RPMI8226 (cell line): ENCODE measurements at regions not wholly inside any gene's neighbourhood (a gene's known extent, or its start where the extent isn't known, plus 50 kb on each side); places are given as distances from the start of the nearest gene placed in this dataset.
"Not testable (repeated sequence)": the region's sequence is repeated elsewhere in the genome, so short reads cannot be mapped to it uniquely, and the experiment has no call there.

Experiments used
- DNase-seq: peaks from one replicate; pipeline ENCODE4 v3.0.0-alpha.2; 2015

GRCh38 chr20:12211361-12211760 lies 293.7 kb downstream of the BTBD3 start:
- no peak for DNase-seq

DNA sequence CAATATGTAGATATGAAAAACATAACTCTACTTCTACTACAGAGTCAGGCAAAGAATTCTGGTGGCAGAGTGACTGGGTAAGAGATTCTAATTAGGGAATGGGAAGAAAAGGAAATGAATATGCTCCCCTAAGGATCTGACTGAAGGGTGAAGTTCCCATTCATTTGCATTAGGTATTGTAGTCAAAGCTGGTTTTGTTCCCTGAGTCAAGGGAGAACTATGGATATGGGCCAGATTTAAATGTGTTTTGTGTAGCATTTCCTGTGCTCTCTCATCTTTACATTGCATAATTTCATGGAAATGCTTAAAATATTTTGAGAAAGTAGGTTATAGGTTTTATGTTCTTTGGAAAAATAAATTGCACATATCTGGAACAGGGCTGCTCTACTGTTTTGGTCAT lies 299.7 kb downstream of the BTBD3 start:
- DNase-seq, result no peak

- no peak for DNase-seq
Measured at GRCh38 chr20:12219798-12220197, 302.1 kb downstream of the BTBD3 start.

DNA sequence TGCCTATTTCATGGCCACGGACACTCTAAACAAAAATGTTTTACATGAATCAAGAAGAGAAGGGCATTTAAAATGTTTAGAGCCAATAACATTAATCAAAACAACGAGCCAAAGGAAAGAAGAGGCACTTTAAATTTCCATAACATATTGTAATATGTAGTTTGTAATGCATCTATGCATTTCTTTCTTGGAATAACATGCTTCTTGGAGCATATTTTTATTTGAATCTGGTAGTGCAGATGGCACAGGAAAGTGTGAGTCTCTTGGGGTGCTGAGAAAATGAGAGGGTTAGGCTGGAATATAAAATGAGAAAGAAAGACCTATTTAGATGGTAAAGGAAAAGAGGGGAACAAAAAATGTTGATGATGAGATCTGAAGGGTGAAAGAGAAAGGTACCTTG lies 305.4 kb downstream of the BTBD3 start:
- no peak for DNase-seq

GRCh38 chr20:12225898-12226297 lies 308.2 kb downstream of the BTBD3 start:
- no peak for DNase-seq

- no peak for DNase-seq
Measured at GRCh38 chr20:12229891-12230290, 312.2 kb downstream of the BTBD3 start.

DNA sequence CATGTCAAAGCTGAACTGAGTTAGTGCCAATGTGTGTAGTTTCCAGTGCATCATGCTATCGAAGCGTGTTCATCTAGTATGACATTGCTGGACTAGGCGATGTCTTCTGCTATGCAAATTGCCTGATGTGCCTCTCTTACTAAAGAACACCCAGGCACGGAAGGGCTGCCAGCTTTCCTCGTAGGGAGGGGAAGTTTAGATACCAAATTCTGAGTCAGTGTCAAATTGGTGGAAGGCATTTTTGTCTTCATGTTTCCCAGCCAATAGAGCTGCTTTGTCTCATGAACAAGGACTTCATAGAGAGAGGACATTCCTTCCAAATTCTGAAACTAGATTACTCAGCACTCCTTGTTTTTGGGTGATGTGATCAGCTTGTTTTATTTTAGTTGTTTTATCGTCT lies 320.1 kb downstream of the BTBD3 start:
- DNase-seq, result peak; percentile 15

- DNase-seq, result no peak
Measured at GRCh38 chr20:12241065-12241464, 323.4 kb downstream of the BTBD3 start.

DNA sequence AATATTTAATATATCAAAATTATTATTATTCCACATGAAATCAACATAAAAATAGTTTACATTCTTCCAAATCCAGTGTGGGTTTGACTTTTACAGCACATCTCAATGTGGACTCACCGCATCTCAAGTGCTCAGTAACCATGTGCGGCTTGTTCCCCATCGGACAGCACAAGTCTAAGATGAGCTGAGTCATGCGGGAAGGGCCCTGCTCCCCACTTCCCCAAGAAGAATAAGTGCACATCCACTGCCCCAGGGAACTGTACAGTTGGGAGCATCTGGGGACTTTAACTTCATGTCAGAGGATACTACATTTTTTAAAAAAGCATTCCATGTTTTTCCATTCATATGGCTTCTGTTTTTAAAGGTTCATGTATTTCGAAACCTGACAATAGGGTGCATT lies 325.6 kb downstream of the BTBD3 start:
- no peak for DNase-seq

- DNase-seq, result no peak
Measured at GRCh38 chr20:12248481-12248880, 330.8 kb downstream of the BTBD3 start.

DNA sequence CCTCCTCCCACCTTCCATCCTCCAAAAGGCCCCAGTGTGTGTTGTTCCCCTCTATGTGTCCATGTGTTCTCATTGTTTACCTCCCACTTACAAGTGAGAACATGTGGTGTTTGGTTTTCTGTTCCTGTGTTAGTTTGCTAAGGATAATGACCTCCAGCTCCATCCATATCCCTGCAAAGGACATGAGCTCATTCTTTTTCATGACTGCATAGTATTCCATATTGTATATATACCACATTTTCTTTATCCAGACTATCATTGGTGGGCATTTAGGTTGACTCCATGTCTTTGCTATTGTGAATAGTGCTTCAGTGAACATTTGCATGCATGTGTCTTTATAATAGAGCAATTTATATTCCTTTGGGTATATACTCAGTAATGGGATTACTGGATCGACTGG lies 333.0 kb downstream of the BTBD3 start:
- DNase-seq, result not testable (repeated sequence)

DNA sequence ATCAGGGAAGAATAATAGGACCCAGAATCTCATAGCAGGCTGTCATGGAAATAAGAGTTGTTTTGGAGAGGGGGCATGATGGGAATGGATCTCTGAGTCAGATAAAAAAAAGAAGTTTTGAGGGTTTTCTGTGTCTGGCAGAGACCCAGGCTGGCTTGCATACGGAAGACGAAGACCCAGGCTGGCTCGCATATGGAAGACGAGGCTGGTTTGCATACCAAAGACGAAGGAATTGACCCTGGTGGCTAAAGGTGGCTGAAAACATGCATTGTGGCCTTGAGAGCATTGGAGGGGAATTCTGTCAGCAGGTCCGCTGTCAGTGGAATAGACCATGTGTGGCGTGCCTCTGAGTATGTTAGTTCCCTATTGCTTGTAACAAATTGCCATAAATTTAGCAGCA lies 335.1 kb downstream of the BTBD3 start:
- DNase-seq, result no peak

DNA sequence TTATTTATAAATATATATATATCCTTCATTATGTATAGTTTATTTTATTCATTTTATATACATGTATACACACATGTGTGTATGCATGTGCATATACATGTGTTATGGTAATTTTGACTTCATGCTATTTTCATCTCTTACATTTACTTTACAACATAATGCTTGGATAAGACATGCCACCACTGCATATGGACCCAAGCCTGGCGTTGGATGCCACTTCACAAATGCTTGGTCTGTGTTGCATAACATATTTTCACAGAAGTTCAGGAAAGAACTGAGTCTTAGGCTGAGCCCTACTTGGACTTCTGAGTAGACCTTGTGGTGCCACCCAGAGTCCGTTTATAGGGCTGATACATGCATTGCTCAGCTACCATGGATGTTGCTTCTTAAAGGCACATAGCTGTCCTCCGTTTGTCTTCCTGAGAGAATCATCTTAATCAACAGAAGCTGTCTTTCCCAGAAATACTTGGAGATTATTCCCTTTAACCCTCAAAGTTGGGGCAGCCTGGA lies 337.8 kb downstream of the BTBD3 start:
- no peak for DNase-seq

- no peak for DNase-seq
Measured at GRCh38 chr20:12256806-12257205, 339.1 kb downstream of the BTBD3 start.

GRCh38 chr20:12262747-12263146 lies 345.1 kb downstream of the BTBD3 start:
- no peak for DNase-seq

DNA sequence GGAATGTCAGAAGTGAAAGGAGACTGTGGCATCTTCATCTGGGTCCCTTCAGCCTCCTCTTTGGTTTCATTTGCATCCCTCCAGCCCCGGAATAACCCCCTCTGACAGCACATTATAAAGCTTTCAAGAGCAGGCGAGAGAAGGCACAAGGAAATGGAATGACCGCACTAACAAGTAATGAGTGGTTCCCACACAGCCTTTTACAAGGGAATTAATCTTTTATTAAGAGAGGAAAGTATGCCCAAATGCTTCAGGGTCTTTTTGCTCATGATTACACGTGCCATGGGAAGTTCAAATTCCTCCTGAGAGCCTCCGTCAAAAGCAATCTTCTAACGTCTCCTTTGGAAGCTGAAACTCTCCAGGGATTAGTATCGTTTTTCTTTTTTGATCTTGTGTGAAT lies 347.0 kb downstream of the BTBD3 start:
- no peak for DNase-seq

DNA sequence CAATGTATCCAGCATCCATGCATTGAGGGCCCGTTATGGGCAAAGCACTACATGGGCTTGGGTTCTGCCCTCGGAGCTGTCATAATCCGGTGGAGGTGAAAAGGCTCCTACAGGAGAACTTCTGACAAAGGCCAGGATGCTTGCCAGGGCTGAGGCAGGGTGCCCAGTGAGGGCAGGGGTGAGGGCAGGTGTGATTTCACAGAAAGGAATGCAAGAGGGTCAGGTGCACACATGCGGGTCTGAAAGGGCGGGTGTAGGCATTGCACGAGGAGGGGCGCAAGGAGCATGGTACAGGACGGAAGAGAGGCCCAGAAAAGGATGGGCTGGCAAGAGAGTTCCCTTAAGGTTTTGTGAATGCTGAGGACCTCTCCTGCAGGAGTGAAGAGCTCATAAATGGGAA lies 348.0 kb downstream of the BTBD3 start:
- DNase-seq, result no peak

- DNase-seq, result no peak
Measured at GRCh38 chr20:12269579-12269978, 351.9 kb downstream of the BTBD3 start.

DNA sequence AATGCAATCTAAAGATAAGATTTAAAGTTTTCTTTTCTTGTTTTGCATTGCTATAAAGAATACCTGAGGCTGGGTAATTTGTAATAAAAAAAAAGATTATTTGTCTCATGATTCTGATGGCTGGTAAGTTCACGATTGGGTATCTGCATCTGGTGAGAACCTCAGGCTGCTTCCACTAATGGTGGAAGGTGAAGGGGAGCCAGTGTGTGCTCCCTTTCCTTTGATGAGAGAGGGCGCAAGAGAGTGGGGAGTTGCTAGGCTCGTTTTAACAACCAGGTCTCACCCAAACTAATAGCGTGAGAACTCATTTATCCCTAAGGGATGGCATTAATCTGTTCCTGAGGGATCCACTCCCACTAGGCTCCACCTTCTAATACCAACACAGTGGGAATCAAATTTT lies 353.2 kb downstream of the BTBD3 start:
- no peak for DNase-seq

DNA sequence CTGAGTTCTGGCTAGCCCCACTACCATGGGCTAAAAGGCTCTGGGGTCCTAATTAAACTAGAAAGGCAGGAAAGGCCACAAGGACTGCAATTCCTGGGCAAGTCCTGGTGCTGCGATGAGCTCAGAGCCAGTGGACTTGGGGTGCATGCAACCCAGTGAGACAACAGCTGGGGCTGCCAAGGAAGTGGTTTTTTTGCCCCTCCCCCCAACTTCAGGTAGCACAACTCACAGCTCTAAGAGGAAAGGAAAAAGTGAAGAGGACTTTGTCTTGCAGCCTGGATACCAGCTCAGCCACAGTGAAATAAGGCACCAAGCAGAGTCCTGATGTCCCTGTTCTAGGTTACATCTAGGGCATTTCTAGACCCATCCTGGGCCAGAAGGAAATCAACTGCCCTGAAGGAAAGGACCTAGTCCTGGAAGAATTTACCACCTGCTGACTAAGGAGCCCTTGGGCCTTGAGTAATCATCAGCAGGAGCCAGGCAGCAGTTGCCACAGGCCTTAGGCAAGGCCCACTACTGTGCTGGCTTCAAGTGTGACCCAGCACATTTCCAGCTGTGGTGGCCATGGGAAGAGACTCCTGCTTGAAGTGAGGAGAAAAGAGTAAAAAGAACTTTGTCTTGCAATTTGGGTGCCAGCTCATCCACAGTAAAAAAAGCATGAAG lies 358.4 kb downstream of the BTBD3 start:
- DNase-seq, result peak; percentile 27

- no peak for DNase-seq
Measured at GRCh38 chr20:12287575-12287974, 369.9 kb downstream of the BTBD3 start.

DNA sequence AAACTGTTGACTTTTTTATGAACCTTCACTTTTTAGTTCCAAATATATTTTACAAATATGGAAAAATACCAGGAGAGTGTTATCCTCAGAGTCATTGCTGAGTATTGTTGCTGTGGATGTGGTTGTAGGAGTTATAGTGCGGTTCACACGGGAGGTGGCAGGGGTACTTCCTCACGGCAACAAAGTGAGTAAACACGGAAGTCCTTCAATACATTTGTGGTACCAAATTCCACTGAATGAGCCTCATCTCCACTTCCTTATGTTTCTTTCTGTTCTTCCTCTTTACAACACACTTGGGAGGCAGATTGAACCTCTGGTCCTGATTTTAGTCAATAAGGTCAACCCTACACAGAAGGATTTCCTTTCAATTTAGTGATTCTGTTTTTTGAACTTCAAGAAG lies 371.8 kb downstream of the BTBD3 start:
- DNase-seq, result no peak

DNA sequence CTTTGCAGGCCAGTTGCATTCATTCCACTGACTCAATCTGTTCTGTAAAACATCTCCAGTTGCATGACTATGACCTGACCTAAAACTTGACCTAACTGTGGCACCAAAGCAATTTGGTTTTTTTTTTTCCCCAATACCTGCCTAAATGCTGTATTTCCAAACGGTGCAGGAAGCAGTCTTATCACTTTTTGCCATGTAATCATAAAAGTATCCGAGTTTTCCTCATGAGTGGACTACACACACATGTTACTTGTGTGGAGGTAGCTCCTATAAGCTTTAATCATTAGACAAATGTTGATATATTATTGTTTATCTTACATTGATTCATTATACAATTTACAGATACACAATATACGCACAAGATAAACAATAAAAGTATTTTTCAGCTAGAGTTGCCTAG lies 373.7 kb downstream of the BTBD3 start:
- no peak for DNase-seq

DNA sequence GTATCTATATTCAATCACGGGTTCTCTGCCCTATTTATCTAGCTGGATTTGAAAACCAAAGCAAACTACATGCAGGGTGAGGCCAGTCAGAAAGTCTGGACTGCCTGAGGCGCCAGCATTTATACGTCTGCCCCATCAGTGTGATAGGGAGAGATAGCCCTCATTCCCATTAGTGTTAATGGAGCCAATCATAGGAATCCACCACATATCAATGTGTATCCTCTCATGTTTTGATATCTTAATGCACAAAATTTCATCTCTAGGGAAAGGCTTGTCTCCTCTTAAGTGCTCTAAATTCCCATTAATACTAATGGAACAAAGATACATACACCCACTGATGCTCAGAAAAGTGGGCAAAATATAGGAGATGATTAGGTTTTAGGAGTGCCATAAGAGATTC lies 376.2 kb downstream of the BTBD3 start:
- no peak for DNase-seq

DNA sequence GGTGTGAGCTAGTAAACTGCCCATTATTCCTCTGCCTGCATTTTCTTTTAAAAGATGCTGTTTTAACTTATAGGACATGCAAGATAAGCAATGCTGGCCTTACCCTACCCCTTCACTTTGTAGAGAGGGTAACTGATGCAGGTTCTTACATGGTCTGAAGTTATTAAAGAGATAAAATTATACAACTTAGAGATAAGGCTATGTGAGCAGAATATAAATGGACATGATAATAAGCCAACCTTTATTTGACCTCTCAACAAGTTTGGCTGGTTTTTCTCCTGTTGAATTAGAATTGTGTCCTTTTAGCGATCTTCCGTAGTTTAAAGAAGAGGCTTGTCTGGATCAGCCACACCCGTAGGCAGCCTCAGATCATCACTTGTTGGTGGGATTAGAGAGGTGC lies 377.0 kb downstream of the BTBD3 start:
- DNase-seq, result no peak
